ENCODE measurements at regions not wholly inside any gene's neighbourhood (a gene's known extent, or its start where the extent isn't known, plus 50 kb on each side); places are given as distances from the start of the nearest gene placed in this dataset.

GRCh38 chr5:1657161-1657741 lies 133.5 kb upstream of the LPCAT1 start (continued):
- TF ChIP-seq STAT6 (CRISPR knock-in tag; conservative IDR thresholded peaks at IDR 0.05; ENCODE audit: low read depth), result no peak
- no peak for TF ChIP-seq IRF1 (CRISPR knock-in tag; IDR thresholded peaks at IDR 0.05)

DNA sequence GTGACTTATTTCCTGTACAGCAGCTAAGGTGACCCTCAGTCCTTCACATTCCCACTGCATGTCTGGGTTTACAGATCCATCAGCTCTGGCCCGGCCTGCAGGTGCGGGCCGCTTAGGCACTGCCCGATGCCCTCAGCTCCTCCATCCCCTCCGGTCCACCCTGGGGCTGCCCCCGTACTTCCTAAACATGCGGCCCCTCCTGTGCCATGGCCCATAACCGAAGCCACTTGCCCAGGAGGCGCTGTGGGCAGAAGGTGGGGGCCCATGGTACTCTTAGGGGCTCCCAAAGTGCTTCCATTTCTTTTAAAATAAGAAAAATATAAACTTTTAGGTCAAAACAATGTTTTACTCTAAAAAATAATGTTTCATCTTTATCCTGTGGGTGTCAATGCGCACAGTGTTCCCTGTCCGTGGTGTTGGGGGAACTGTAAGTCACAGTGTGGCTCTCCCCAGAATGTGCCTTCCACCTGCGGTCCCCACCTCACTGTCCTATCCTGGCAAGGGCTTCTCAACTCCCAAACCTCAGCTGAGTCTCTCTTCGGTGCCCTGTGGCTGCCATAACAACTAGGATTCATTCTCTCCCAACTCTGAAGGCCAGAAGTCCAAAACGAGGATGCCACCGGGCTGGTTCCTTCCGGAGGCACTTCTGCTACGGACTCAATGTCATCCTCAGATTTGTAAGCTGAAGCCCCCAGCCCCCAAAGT lies 132.7 kb upstream of the LPCAT1 start:
- CTCF ChIA-PET, result interaction anchor here (1.0 kb wide), 1 partner anchor 12 kb away, joined by 4 read pairs; no protein-coding TSS in a partner anchor
- H3K9me3 Mint-ChIP-seq, result no peaks in the 10 kb centered on the region

GRCh38 chr5:1655496-1656270 lies 131.9 kb upstream of the LPCAT1 start:
- no peaks in the 10 kb centered on the region for H3K36me3 Mint-ChIP-seq
- POLR2A ChIA-PET, result no interaction called here
- TF ChIP-seq ZNF416 (CRISPR knock-in tag; IDR thresholded peaks at IDR 0.05) (no peak), PREB (CRISPR knock-in tag; IDR thresholded peaks at IDR 0.05; ENCODE audit: borderline replicate concordance) (no peak), TEAD1 (CRISPR knock-in tag; IDR thresholded peaks at IDR 0.05) (no peak), USF1 (CRISPR knock-in tag; IDR thresholded peaks at IDR 0.05) (no peak), ATF2 (CRISPR knock-in tag; IDR thresholded peaks at IDR 0.05; ENCODE audit: borderline replicate concordance, low read depth) (no peak), TCF7 (CRISPR knock-in tag; IDR thresholded peaks at IDR 0.05; ENCODE audit: low read depth) (no peak)
- TF ChIP-seq, protein P1, sequence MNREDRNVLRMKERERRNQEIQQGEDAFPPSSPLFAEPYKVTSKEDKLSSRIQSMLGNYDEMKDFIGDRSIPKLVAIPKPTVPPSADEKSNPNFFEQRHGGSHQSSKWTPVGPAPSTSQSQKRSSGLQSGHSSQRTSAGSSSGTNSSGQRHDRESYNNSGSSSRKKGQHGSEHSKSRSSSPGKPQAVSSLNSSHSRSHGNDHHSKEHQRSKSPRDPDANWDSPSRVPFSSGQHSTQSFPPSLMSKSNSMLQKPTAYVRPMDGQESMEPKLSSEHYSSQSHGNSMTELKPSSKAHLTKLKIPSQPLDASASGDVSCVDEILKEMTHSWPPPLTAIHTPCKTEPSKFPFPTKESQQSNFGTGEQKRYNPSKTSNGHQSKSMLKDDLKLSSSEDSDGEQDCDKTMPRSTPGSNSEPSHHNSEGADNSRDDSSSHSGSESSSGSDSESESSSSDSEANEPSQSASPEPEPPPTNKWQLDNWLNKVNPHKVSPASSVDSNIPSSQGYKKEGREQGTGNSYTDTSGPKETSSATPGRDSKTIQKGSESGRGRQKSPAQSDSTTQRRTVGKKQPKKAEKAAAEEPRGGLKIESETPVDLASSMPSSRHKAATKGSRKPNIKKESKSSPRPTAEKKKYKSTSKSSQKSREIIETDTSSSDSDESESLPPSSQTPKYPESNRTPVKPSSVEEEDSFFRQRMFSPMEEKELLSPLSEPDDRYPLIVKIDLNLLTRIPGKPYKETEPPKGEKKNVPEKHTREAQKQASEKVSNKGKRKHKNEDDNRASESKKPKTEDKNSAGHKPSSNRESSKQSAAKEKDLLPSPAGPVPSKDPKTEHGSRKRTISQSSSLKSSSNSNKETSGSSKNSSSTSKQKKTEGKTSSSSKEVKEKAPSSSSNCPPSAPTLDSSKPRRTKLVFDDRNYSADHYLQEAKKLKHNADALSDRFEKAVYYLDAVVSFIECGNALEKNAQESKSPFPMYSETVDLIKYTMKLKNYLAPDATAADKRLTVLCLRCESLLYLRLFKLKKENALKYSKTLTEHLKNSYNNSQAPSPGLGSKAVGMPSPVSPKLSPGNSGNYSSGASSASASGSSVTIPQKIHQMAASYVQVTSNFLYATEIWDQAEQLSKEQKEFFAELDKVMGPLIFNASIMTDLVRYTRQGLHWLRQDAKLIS (CRISPR knock-in tag; IDR thresholded peaks at IDR 0.05; ENCODE audit: borderline replicate concordance), result no peak

More for the DNA sequence above, 132.7 kb upstream of the LPCAT1 start:
- TF ChIP-seq NFE2L1 (CRISPR knock-in tag; IDR thresholded peaks at IDR 0.05) (no peak), USF2 (CRISPR knock-in tag; IDR thresholded peaks at IDR 0.05) (no peak), GTF2I (CRISPR knock-in tag; conservative IDR thresholded peaks at IDR 0.05) (no peak), ZNF396 (CRISPR knock-in tag; IDR thresholded peaks at IDR 0.05; ENCODE audit: borderline replicate concordance) (no peak), ATF2 (CRISPR knock-in tag; IDR thresholded peaks at IDR 0.05; ENCODE audit: borderline replicate concordance, low read depth) (no peak), ZNF138 (CRISPR knock-in tag; conservative IDR thresholded peaks at IDR 0.05) (no peak), NR2C2 (CRISPR knock-in tag; IDR thresholded peaks at IDR 0.05) (no peak)
- no peak for ATAC-seq
- Mint-ChIP-seq H3K36me3 (no peaks in the 10 kb centered on the region), H3K4me1 (peaks cover 7% of the 10 kb centered on the region), H3K27me3 (ENCODE audit: low read depth) (peaks cover 25% of the 10 kb centered on the region), H3K4me3 (no peak overlapping the region), H3K27ac (no peak overlapping the region)
- DNase-seq (ENCODE audit: low spot score), result no peak
- POLR2A ChIA-PET, result no interaction called here

More at GRCh38 chr5:1655496-1656270, 131.9 kb upstream of the LPCAT1 start:
- no peak for DNase-seq (ENCODE audit: low spot score)
- H3K27ac Mint-ChIP-seq, result no peak overlapping the region
- no peak for ATAC-seq
- H3K9me3 Mint-ChIP-seq, result no peaks in the 10 kb centered on the region
- peaks cover 10% of the 10 kb centered on the region for H3K4me1 Mint-ChIP-seq
- H3K27me3 Mint-ChIP-seq (ENCODE audit: low read depth), result peaks cover 29% of the 10 kb centered on the region
- H3K4me3 Mint-ChIP-seq, result no peak overlapping the region
- CTCF ChIA-PET, result interaction anchor here (1.0 to 3.4 kb wide), 2 partner anchors 11 to 12 kb away, joined by 4 to 44 read pairs; no protein-coding TSS in a partner anchor

All from WTC11 (cell line).